Adrenal gland (tissue), 9 donors: ENCODE measurements at regions not wholly inside any gene's neighbourhood (a gene's known extent, or its start where the extent isn't known, plus 50 kb on each side); places are given as distances from the start of the nearest gene placed in this dataset.

ENCODE experiments used
- DNase-seq, 7 donors: peaks; one replicate each; pipeline ENCODE4 v3.0.0-alpha.2; 2019 to 2020
- H3K27ac ChIP-seq, 5 donors: fragments of 200-600 bp; sonication (generic) in 4 of 5; 1 replicate in 3 of 5; 2 replicates in 2 of 5; pipeline versions ENCODE4 v1.5.1 to v1.8.0; 2016 to 2020; ENCODE audit warnings: mild to moderate bottlenecking in 1 of 5
- H3K27me3 ChIP-seq: fragments of 200-600 bp; 2 replicates; pipeline ENCODE4 v1.8.0; 2021
- H3K36me3 ChIP-seq, 2 donors: fragments of 200-600 bp; replicated peaks in 1 of 2; 1 replicate in 1 of 2; 2 replicates in 1 of 2; pipeline versions ENCODE4 v1.5.1 to v1.8.0; 2018 to 2022
- H3K4me1 ChIP-seq, 2 donors: fragments of 200-600 bp; replicated peaks in 1 of 2; 1 replicate in 1 of 2; 2 replicates in 1 of 2; pipeline versions ENCODE4 v1.5.1 to v1.8.0; 2018 to 2021
- H3K4me3 ChIP-seq, 4 donors: fragments of 200-600 bp; sonication (generic) in 3 of 4; one replicate each; pipeline ENCODE4 v1.5.1; 2016 to 2018
- H3K9me3 ChIP-seq, 3 donors: fragments of 200-600 bp; sonication (generic) in 1 of 3; replicated peaks in 1 of 3; 1 replicate in 2 of 3; 2 replicates in 1 of 3; pipeline versions ENCODE4 v1.5.1 to v1.8.0; 2016 to 2021
- CTCF ChIP-seq, 6 experiments: fragments of 450-650 bp in 4 of 6; fragments of 200-600 bp in 2 of 6; sonication (generic) in 1 of 6; IDR thresholded peaks; 1 replicate in 5 of 6; 2 replicates in 1 of 6; pipeline versions ENCODE4 v1.5.1 to v1.8.0; 2016 to 2021; ENCODE audit warnings: antibody characterized with exemption in 6 of 6, mild to moderate bottlenecking in 2 of 6, moderate library complexity in 1 of 6
- POLR2A ChIP-seq, 2 donors: fragments of 450-650 bp; IDR thresholded peaks; one replicate each; pipeline ENCODE4 v1.6.1; 2017; ENCODE audit warnings: antibody characterized with exemption in 2 of 2, mild to moderate bottlenecking in 2 of 2, moderate library complexity in 1 of 2
- WGBS, 4 donors: extraction: QIAGEN DNeasy Blood & Tissue Kit in 2 of 4; methylation state at CpG; one replicate each; pipeline versions ENCODE4 v1.1.5 to v1.1.7; 2013 to 2017; 5-methylcytosine and 5-hydroxymethylcytosine counted together
- intact Hi-C, 2 donors: fragments of 100-400 bp; cut with DNase I; formaldehyde crosslinking; loops; one replicate each; pipeline versions ENCODE4 v1.14.1 to v1.15.0; 2022 to 2023
- donor health status: healthy with polysubstance abuse.
- donor health status: Bipolar disorder and iron deficiency.
- donor health status: DM: yes; HTN: yes; CAD: no.
- donor health status: DM: no; HTN: no; CAD: no.
- donor health status: DM: no; HTN: no; CAD: no.

GRCh38 chr12:90337018-90337417 lies 618.0 kb downstream of the CCER1 start:
- H3K4me1 ChIP-seq, result no peaks in the 10 kb centered on the region
- H3K27ac ChIP-seq, result no peak overlapping the region
- no peaks in the 10 kb centered on the region for H3K36me3 ChIP-seq
- TF ChIP-seq CTCF (IDR thresholded peaks at IDR 0.05) (no peak), POLR2A (IDR thresholded peaks at IDR 0.05) (no peak)
- no peaks in the 10 kb centered on the region for H3K9me3 ChIP-seq
- no peak for DNase-seq
- intact Hi-C loops, result no loop called here
- no peaks in the 10 kb centered on the region for H3K27me3 ChIP-seq
- no peak overlapping the region for H3K4me3 ChIP-seq

- 60 to 87% (median 71%) methylated on average over 1 of the region's 1 CpG for WGBS, 4 donors
- TF ChIP-seq POLR2A (IDR thresholded peaks at IDR 0.05) (no peak), CTCF (IDR thresholded peaks at IDR 0.05) (no peak)
- no peak for DNase-seq
Measured at GRCh38 chr12:90335566-90335965, 619.4 kb downstream of the CCER1 start.

GRCh38 chr12:90333939-90334338 lies 621.0 kb downstream of the CCER1 start:
- Histone ChIP-seq H3K27me3 (no peaks in the 10 kb centered on the region), H3K27ac (no peak overlapping the region), H3K9me3 (no peaks in the 10 kb centered on the region), H3K36me3 (no peaks in the 10 kb centered on the region), H3K4me1 (no peaks in the 10 kb centered on the region), H3K4me3 (no peak overlapping the region)
- intact Hi-C loops, result no loop called here
- DNase-seq, result no peak
- no peak for TF ChIP-seq POLR2A (IDR thresholded peaks at IDR 0.05)
- no peak for TF ChIP-seq CTCF (IDR thresholded peaks at IDR 0.05)

More at GRCh38 chr12:90335566-90335965, 619.4 kb downstream of the CCER1 start:
- Histone ChIP-seq H3K36me3 (no peaks in the 10 kb centered on the region), H3K4me3 (no peak overlapping the region), H3K27ac (no peak overlapping the region), H3K9me3 (no peaks in the 10 kb centered on the region), H3K4me1 (no peaks in the 10 kb centered on the region), H3K27me3 (no peaks in the 10 kb centered on the region)
- intact Hi-C loops, result no loop called here

- no peak for DNase-seq
- H3K27ac ChIP-seq, result no peak overlapping the region
- 69 to 80% (median 73%) methylated on average over 2 of the region's 2 CpGs for WGBS, 4 donors
- no peaks in the 10 kb centered on the region for H3K4me1 ChIP-seq
- no peaks in the 10 kb centered on the region for H3K36me3 ChIP-seq
- TF ChIP-seq CTCF (IDR thresholded peaks at IDR 0.05), result no peak
- TF ChIP-seq POLR2A (IDR thresholded peaks at IDR 0.05), result no peak
- H3K27me3 ChIP-seq, result no peaks in the 10 kb centered on the region
- no peaks in the 10 kb centered on the region for H3K9me3 ChIP-seq
- H3K4me3 ChIP-seq, result no peak overlapping the region
- intact Hi-C loops, result no loop called here
Measured at GRCh38 chr12:90333424-90333823, 621.6 kb downstream of the CCER1 start.
